ENCODE measurements at regions not wholly inside any gene's neighbourhood (a gene's known extent, or its start where the extent isn't known, plus 50 kb on each side); places are given as distances from the start of the nearest gene placed in this dataset.

GRCh38 chr13:43996221-43996620, 116.5 kb downstream of the LACC1 start:
- Histone ChIP-seq H3K9ac (ENCODE audit: low read depth in 1 of 2, low read length in 2 of 2) (no peak overlapping the region), H3K27ac (ENCODE audit: low read depth in 2 of 2, low read length in 2 of 2) (no peak overlapping the region), H3K27me3 (ENCODE audit: control insufficient read depth in 2 of 2, insufficient read depth in 2 of 2, low read length in 2 of 2) (no peaks in the 10 kb centered on the region), H3K4me1 (ENCODE audit: control insufficient read depth in 2 of 2, insufficient read depth in 2 of 2, low read length in 2 of 2) (no peaks in the 10 kb centered on the region), H3K4me3 (ENCODE audit: low read length in 2 of 2) (no peak overlapping the region), H3K36me3 (ENCODE audit: control insufficient read depth in 2 of 2, insufficient read depth in 2 of 2, low read length in 2 of 2) (no peaks in the 10 kb centered on the region), H3K9me3 (ENCODE audit: control insufficient read depth in 2 of 2, low read length in 2 of 2) (peaks cover 0 to 3% of the 10 kb centered on the region in 2 donors)

- Histone ChIP-seq H3K4me1 (ENCODE audit: control insufficient read depth in 2 of 2, insufficient read depth in 2 of 2, low read length in 2 of 2) (no peaks in the 10 kb centered on the region), H3K36me3 (ENCODE audit: control insufficient read depth in 2 of 2, insufficient read depth in 2 of 2, low read length in 2 of 2) (no peaks in the 10 kb centered on the region), H3K9me3 (ENCODE audit: control insufficient read depth in 2 of 2, low read length in 2 of 2) (peaks cover 0 to 4% of the 10 kb centered on the region in 2 donors), H3K27me3 (ENCODE audit: control insufficient read depth in 2 of 2, insufficient read depth in 2 of 2, low read length in 2 of 2) (no peaks in the 10 kb centered on the region), H3K27ac (ENCODE audit: low read depth in 2 of 2, low read length in 2 of 2) (no peak overlapping the region), H3K4me3 (ENCODE audit: low read length in 2 of 2) (no peak overlapping the region), H3K9ac (ENCODE audit: low read depth in 1 of 2, low read length in 2 of 2) (no peak overlapping the region)
These were observed 123.8 kb downstream of the LACC1 start for GRCh38 chr13:44003481-44003880.

- Histone ChIP-seq H3K36me3 (ENCODE audit: control insufficient read depth in 2 of 2, insufficient read depth in 2 of 2, low read length in 2 of 2) (no peaks in the 10 kb centered on the region), H3K9me3 (ENCODE audit: control insufficient read depth in 2 of 2, low read length in 2 of 2) (peaks cover 0 to 4% of the 10 kb centered on the region in 2 donors), H3K4me1 (ENCODE audit: control insufficient read depth in 2 of 2, insufficient read depth in 2 of 2, low read length in 2 of 2) (no peaks in the 10 kb centered on the region), H3K4me3 (ENCODE audit: low read length in 2 of 2) (no peak overlapping the region), H3K9ac (ENCODE audit: low read depth in 1 of 2, low read length in 2 of 2) (no peak overlapping the region), H3K27ac (ENCODE audit: low read depth in 2 of 2, low read length in 2 of 2) (no peak overlapping the region), H3K27me3 (ENCODE audit: control insufficient read depth in 2 of 2, insufficient read depth in 2 of 2, low read length in 2 of 2) (no peaks in the 10 kb centered on the region)
These were observed 125.2 kb downstream of the LACC1 start for GRCh38 chr13:44004878-44005277.

GRCh38 chr13:44007451-44007850, 127.7 kb downstream of the LACC1 start:
- Histone ChIP-seq H3K4me3 (ENCODE audit: low read length in 2 of 2) (no peak overlapping the region), H3K9ac (ENCODE audit: low read depth in 1 of 2, low read length in 2 of 2) (no peak overlapping the region), H3K27ac (ENCODE audit: low read depth in 2 of 2, low read length in 2 of 2) (no peak overlapping the region), H3K36me3 (ENCODE audit: control insufficient read depth in 2 of 2, insufficient read depth in 2 of 2, low read length in 2 of 2) (no peaks in the 10 kb centered on the region), H3K4me1 (ENCODE audit: control insufficient read depth in 2 of 2, insufficient read depth in 2 of 2, low read length in 2 of 2) (no peaks in the 10 kb centered on the region), H3K27me3 (ENCODE audit: control insufficient read depth in 2 of 2, insufficient read depth in 2 of 2, low read length in 2 of 2) (no peaks in the 10 kb centered on the region), H3K9me3 (ENCODE audit: control insufficient read depth in 2 of 2, low read length in 2 of 2) (peaks cover 0 to 4% of the 10 kb centered on the region in 2 donors)

GRCh38 chr13:44011036-44011435, 131.3 kb downstream of the LACC1 start:
- Histone ChIP-seq H3K27me3 (ENCODE audit: control insufficient read depth in 2 of 2, insufficient read depth in 2 of 2, low read length in 2 of 2) (no peaks in the 10 kb centered on the region), H3K36me3 (ENCODE audit: control insufficient read depth in 2 of 2, insufficient read depth in 2 of 2, low read length in 2 of 2) (no peaks in the 10 kb centered on the region), H3K9me3 (ENCODE audit: control insufficient read depth in 2 of 2, low read length in 2 of 2) (peaks cover 0 to 4% of the 10 kb centered on the region in 2 donors), H3K9ac (ENCODE audit: low read depth in 1 of 2, low read length in 2 of 2) (no peak overlapping the region), H3K4me1 (ENCODE audit: control insufficient read depth in 2 of 2, insufficient read depth in 2 of 2, low read length in 2 of 2) (no peaks in the 10 kb centered on the region), H3K27ac (ENCODE audit: low read depth in 2 of 2, low read length in 2 of 2) (no peak overlapping the region), H3K4me3 (ENCODE audit: low read length in 2 of 2) (no peak overlapping the region)

- H3K27ac ChIP-seq (ENCODE audit: low read depth in 2 of 2, low read length in 2 of 2) = no peak overlapping the region
- H3K4me3 ChIP-seq (ENCODE audit: low read length in 2 of 2) = no peak overlapping the region
These were observed 133.4 kb downstream of the LACC1 start for GRCh38 chr13:44012910-44013757.

GRCh38 chr13:44013758-44014291, 134.1 kb downstream of the LACC1 start:
- H3K4me1 ChIP-seq (ENCODE audit: control insufficient read depth in 2 of 2, insufficient read depth in 2 of 2, low read length in 2 of 2) = no peaks in the 10 kb centered on the region
- H3K27ac ChIP-seq (ENCODE audit: low read depth in 2 of 2, low read length in 2 of 2) = no peak overlapping the region
- H3K36me3 ChIP-seq (ENCODE audit: control insufficient read depth in 2 of 2, insufficient read depth in 2 of 2, low read length in 2 of 2) = no peaks in the 10 kb centered on the region
- no peaks in the 10 kb centered on the region for H3K27me3 ChIP-seq (ENCODE audit: control insufficient read depth in 2 of 2, insufficient read depth in 2 of 2, low read length in 2 of 2)
- no peak overlapping the region for H3K9ac ChIP-seq (ENCODE audit: low read depth in 1 of 2, low read length in 2 of 2)
- H3K9me3 ChIP-seq (ENCODE audit: control insufficient read depth in 2 of 2, low read length in 2 of 2) = no peaks in the 10 kb centered on the region
- H3K4me3 ChIP-seq (ENCODE audit: low read length in 2 of 2) = no peak overlapping the region

More at GRCh38 chr13:44012910-44013757, 133.4 kb downstream of the LACC1 start:
- Histone ChIP-seq H3K4me1 (ENCODE audit: control insufficient read depth in 2 of 2, insufficient read depth in 2 of 2, low read length in 2 of 2) (no peaks in the 10 kb centered on the region), H3K36me3 (ENCODE audit: control insufficient read depth in 2 of 2, insufficient read depth in 2 of 2, low read length in 2 of 2) (no peaks in the 10 kb centered on the region), H3K9me3 (ENCODE audit: control insufficient read depth in 2 of 2, low read length in 2 of 2) (no peaks in the 10 kb centered on the region), H3K9ac (ENCODE audit: low read depth in 1 of 2, low read length in 2 of 2) (no peak overlapping the region), H3K27me3 (ENCODE audit: control insufficient read depth in 2 of 2, insufficient read depth in 2 of 2, low read length in 2 of 2) (no peaks in the 10 kb centered on the region)

GRCh38 chr13:44014501-44014900, 134.8 kb downstream of the LACC1 start:
- Histone ChIP-seq H3K9ac (ENCODE audit: low read depth in 1 of 2, low read length in 2 of 2) (no peak overlapping the region), H3K9me3 (ENCODE audit: control insufficient read depth in 2 of 2, low read length in 2 of 2) (no peaks in the 10 kb centered on the region), H3K4me1 (ENCODE audit: control insufficient read depth in 2 of 2, insufficient read depth in 2 of 2, low read length in 2 of 2) (no peaks in the 10 kb centered on the region), H3K4me3 (ENCODE audit: low read length in 2 of 2) (no peak overlapping the region), H3K27ac (ENCODE audit: low read depth in 2 of 2, low read length in 2 of 2) (no peak overlapping the region), H3K36me3 (ENCODE audit: control insufficient read depth in 2 of 2, insufficient read depth in 2 of 2, low read length in 2 of 2) (no peaks in the 10 kb centered on the region), H3K27me3 (ENCODE audit: control insufficient read depth in 2 of 2, insufficient read depth in 2 of 2, low read length in 2 of 2) (no peaks in the 10 kb centered on the region)

- H3K9ac ChIP-seq (ENCODE audit: low read depth in 1 of 2, low read length in 2 of 2) = no peak overlapping the region
- H3K27ac ChIP-seq (ENCODE audit: low read depth in 2 of 2, low read length in 2 of 2) = no peak overlapping the region
- H3K9me3 ChIP-seq (ENCODE audit: control insufficient read depth in 2 of 2, low read length in 2 of 2) = no peaks in the 10 kb centered on the region
- H3K4me1 ChIP-seq (ENCODE audit: control insufficient read depth in 2 of 2, insufficient read depth in 2 of 2, low read length in 2 of 2) = no peaks in the 10 kb centered on the region
- H3K4me3 ChIP-seq (ENCODE audit: low read length in 2 of 2) = no peak overlapping the region
- H3K27me3 ChIP-seq (ENCODE audit: control insufficient read depth in 2 of 2, insufficient read depth in 2 of 2, low read length in 2 of 2) = no peaks in the 10 kb centered on the region
- H3K36me3 ChIP-seq (ENCODE audit: control insufficient read depth in 2 of 2, insufficient read depth in 2 of 2, low read length in 2 of 2) = no peaks in the 10 kb centered on the region
These were observed 135.4 kb downstream of the LACC1 start for GRCh38 chr13:44015118-44015517.

GRCh38 chr13:44015811-44016210, 136.1 kb downstream of the LACC1 start:
- Histone ChIP-seq H3K9ac (ENCODE audit: low read depth in 1 of 2, low read length in 2 of 2) (no peak overlapping the region), H3K4me3 (ENCODE audit: low read length in 2 of 2) (no peak overlapping the region), H3K36me3 (ENCODE audit: control insufficient read depth in 2 of 2, insufficient read depth in 2 of 2, low read length in 2 of 2) (no peaks in the 10 kb centered on the region), H3K9me3 (ENCODE audit: control insufficient read depth in 2 of 2, low read length in 2 of 2) (no peaks in the 10 kb centered on the region), H3K27ac (ENCODE audit: low read depth in 2 of 2, low read length in 2 of 2) (no peak overlapping the region), H3K4me1 (ENCODE audit: control insufficient read depth in 2 of 2, insufficient read depth in 2 of 2, low read length in 2 of 2) (no peaks in the 10 kb centered on the region), H3K27me3 (ENCODE audit: control insufficient read depth in 2 of 2, insufficient read depth in 2 of 2, low read length in 2 of 2) (no peaks in the 10 kb centered on the region)
